ENCODE measurements at regions not wholly inside any gene's neighbourhood (a gene's known extent, or its start where the extent isn't known, plus 50 kb on each side); places are given as distances from the start of the nearest gene placed in this dataset.

DNA sequence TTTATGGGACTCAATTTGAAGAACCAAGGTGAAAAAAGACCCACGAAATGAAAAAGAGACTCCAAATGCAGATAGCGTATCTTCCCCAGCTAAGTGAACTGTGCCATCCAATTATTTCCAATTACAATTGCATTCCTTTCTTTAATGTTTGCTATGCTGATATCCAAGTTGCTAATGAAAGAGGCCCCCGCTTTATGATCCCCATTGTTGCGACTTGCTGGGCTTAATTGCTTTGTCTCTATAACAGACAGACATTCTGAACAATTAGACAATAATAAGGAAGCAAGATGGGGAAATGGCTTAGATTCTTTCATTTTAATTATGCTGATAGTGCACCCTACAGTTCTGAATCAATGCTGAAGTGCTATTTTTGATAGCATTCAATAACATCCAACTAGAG, 354.3 kb downstream of the KIF4B start:
- DNase-seq (ENCODE audit: low read depth) = no peak
- no peak for TF ChIP-seq CTCF (IDR thresholded peaks at IDR 0.05; ENCODE audit: low read depth, low read length, missing control alignments)
- in situ Hi-C loops (cut with HindIII; ENCODE audit: low sequenced_read_pairs) = no loop called here
- no peak overlapping the region for H3K4me3 ChIP-seq (ENCODE audit: low read depth, low read length)

DNA sequence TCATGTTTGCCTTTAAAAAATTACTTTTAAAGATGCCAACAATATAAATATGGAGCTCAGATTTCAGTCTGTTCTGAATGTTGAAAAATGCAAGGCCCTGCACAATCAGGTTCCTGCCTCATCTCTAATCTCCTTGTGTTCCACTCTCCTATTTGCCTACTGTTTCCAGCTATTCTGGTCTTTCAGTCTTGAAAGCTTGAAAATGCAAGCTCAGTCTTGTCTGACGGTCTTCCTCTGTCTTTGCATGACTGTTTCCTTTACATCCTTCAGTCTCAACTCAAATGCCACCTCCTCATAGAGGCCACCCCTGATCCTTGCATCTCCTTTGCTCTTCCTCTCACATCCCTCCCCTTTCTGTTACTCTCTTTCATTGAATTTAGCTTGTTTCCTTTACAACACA, 354.9 kb downstream of the KIF4B start:
- in situ Hi-C loops (cut with HindIII; ENCODE audit: low sequenced_read_pairs) = no loop called here
- no peak overlapping the region for H3K4me3 ChIP-seq (ENCODE audit: low read depth, low read length)
- TF ChIP-seq CTCF (IDR thresholded peaks at IDR 0.05; ENCODE audit: low read depth, low read length, missing control alignments) = no peak
- DNase-seq (ENCODE audit: low read depth) = no peak

GRCh38 chr5:155380480-155380879, 366.9 kb downstream of the KIF4B start:
- no peak overlapping the region for H3K4me3 ChIP-seq (ENCODE audit: low read depth, low read length)
- in situ Hi-C loops (cut with HindIII; ENCODE audit: low sequenced_read_pairs) = no loop called here
- DNase-seq (ENCODE audit: low read depth) = no peak
- no peak for TF ChIP-seq CTCF (IDR thresholded peaks at IDR 0.05; ENCODE audit: low read depth, low read length, missing control alignments)

GRCh38 chr5:155381654-155382053, 368.1 kb downstream of the KIF4B start:
- DNase-seq (ENCODE audit: low read depth) = no peak
- H3K4me3 ChIP-seq (ENCODE audit: low read depth, low read length) = no peak overlapping the region
- in situ Hi-C loops (cut with HindIII; ENCODE audit: low sequenced_read_pairs) = no loop called here
- no peak for TF ChIP-seq CTCF (IDR thresholded peaks at IDR 0.05; ENCODE audit: low read depth, low read length, missing control alignments)

DNA sequence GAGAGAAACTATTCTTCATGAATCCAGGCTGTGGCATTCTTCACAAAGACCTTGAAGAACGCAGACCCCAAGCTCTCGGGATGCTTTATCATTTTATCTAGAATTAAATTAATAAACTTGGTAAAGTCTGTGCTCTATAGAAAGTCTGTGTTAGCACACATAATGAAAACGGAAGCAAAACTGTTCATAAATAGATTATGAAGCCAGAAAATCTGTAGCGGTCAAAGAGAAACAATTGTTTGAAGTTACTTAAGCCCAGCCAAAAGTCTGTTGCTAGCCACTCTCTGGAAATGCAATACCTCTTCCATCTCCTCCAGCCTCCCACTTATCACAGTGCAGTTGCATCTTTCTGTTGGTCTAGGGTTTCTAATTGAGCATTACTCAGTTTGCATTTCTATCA, 375.9 kb downstream of the KIF4B start:
- H3K4me3 ChIP-seq (ENCODE audit: low read depth, low read length) = no peak overlapping the region
- in situ Hi-C loops (cut with HindIII; ENCODE audit: low sequenced_read_pairs) = no loop called here
- no peak for DNase-seq (ENCODE audit: low read depth)
- no peak for TF ChIP-seq CTCF (IDR thresholded peaks at IDR 0.05; ENCODE audit: low read depth, low read length, missing control alignments)

DNA sequence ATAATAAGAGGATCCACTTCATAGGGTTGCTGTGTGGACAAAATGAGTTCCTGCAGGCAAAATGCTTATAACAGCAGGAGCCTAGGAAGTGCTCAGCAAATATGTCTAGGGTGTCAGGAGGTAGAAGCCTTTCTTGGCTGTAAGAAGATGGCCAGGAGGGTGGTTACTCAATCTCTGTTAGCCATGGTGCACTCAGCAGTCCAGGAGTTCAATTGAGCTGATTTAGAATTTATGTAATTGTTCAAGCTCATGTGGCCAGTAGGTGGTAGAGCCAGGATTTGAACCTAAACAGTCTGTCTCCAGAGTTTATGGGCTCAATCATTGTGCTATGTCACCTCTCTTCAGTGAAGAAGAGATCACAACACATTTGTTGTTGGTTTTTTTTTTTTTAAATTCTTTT, 381.2 kb downstream of the KIF4B start:
- no peak for TF ChIP-seq CTCF (IDR thresholded peaks at IDR 0.05; ENCODE audit: low read depth, low read length, missing control alignments)
- in situ Hi-C loops (cut with HindIII; ENCODE audit: low sequenced_read_pairs) = no loop called here
- DNase-seq (ENCODE audit: low read depth) = no peak
- H3K4me3 ChIP-seq (ENCODE audit: low read depth, low read length) = no peak overlapping the region
